ENCODE measurements at regions not wholly inside any gene's neighbourhood (a gene's known extent, or its start where the extent isn't known, plus 50 kb on each side); places are given as distances from the start of the nearest gene placed in this dataset.

- Histone ChIP-seq H3K4me3 (ENCODE audit: extremely low read depth in 1 of 4, insufficient read depth in 2 of 4, low read depth in 3 of 4, low read length in 4 of 4) (no peak overlapping the region), H3K27ac (ENCODE audit: low read depth, low read length) (no peak overlapping the region), H3K4me2 (ENCODE audit: insufficient read depth in 1 of 2, low read depth in 2 of 2, low read length in 2 of 2) (no peak overlapping the region), H2AFZ (ENCODE audit: low read length) (no peak overlapping the region), H4K8ac (ENCODE audit: extremely low read depth, insufficient read depth, low read length) (no peak overlapping the region), H3K14ac (ENCODE audit: insufficient read length) (no peak overlapping the region), H3K23me2 (ENCODE audit: low read depth, low read length) (no peaks in the 10 kb centered on the region), H3K79me1 (ENCODE audit: low read depth, low read length) (no peaks in the 10 kb centered on the region), H2BK5ac (ENCODE audit: low read depth, low read length) (no peak overlapping the region), H2BK120ac (replicated peaks; ENCODE audit: low read depth, low read length) (no peak overlapping the region), H3K4me1 (replicated peaks in 1 of 4; ENCODE audit: control insufficient read depth in 3 of 4, insufficient read depth in 4 of 4, low read length in 3 of 4) (peaks cover 2 to 3% (median 3%) of the 10 kb centered on the region in 4 experiments; a peak in 4 of 7 replicates), H4K5ac (ENCODE audit: insufficient read length, low read depth, low read length) (no peak overlapping the region), H4K91ac (replicated peaks; ENCODE audit: insufficient read length, low read length) (no peak overlapping the region), H3K56ac (replicated peaks; ENCODE audit: insufficient read length, low read depth, low read length) (no peak overlapping the region), H2BK15ac (ENCODE audit: low read length) (no peak overlapping the region), H3K36me3 (ENCODE audit: control insufficient read depth in 2 of 4, insufficient read depth in 4 of 4, low read length in 3 of 4) (no peaks in the 10 kb centered on the region), H3K9ac (replicated peaks in 1 of 4; ENCODE audit: extremely low read depth in 1 of 4, low read depth in 3 of 4, low read length in 3 of 4) (no peak overlapping the region), H3K79me2 (ENCODE audit: control insufficient read depth in 1 of 2, insufficient read depth in 2 of 2, low read length in 2 of 2) (no peaks in the 10 kb centered on the region), H3K9me3 (ENCODE audit: insufficient read depth in 2 of 2, low read depth in 1 of 2, low read length in 1 of 2) (no peaks in the 10 kb centered on the region), H3K4ac (replicated peaks; ENCODE audit: insufficient read length, low read depth, low read length) (no peak overlapping the region), H2AK5ac (ENCODE audit: low read depth, low read length) (no peak overlapping the region), H3K27me3 (replicated peaks in 1 of 4; ENCODE audit: control insufficient read depth in 3 of 4, extremely low read depth in 1 of 4, insufficient read depth in 3 of 4, low read length in 3 of 4) (no peaks in the 10 kb centered on the region), H2BK20ac (ENCODE audit: low read length) (no peak overlapping the region), H4K20me1 (replicated peaks in 1 of 2; ENCODE audit: control insufficient read depth in 1 of 2, insufficient read depth in 2 of 2, low read length in 2 of 2) (no peaks in the 10 kb centered on the region), H3K23ac (ENCODE audit: insufficient read length) (no peak overlapping the region), H2BK12ac (ENCODE audit: low read depth, low read length) (no peak overlapping the region), H3K18ac (ENCODE audit: extremely low read depth, low read length) (no peak overlapping the region)
- ChIA-PET CTCF (ENCODE audit: partially characterized antibody) (no interaction called here), POLR2A (ENCODE audit: partially characterized antibody) (no interaction called here)
- 80% methylated on average over 5 of the region's 5 CpGs; no CpG with 5 or more reads in 1 of the 2 experiments for WGBS, 2 experiments (ENCODE audit: extremely low coverage in 1 of 2, insufficient coverage in 1 of 2, insufficient read length in 1 of 2, insufficient replicate concordance in 2 of 2, low coverage in 1 of 2, low lambda C conversion rate in 2 of 2, missing lambda C conversion rate in 1 of 2)
- FAIRE-seq: no peak
- no peak for TF ChIP-seq SP4 (IDR thresholded peaks at IDR 0.05; ENCODE audit: low read length)
- no peak for TF ChIP-seq HDAC2 (IDR thresholded peaks at IDR 0.05; ENCODE audit: borderline replicate concordance in 1 of 2, low read depth in 2 of 2, low read length in 2 of 2)
- no peak for TF ChIP-seq GABPA (IDR thresholded peaks at IDR 0.05; ENCODE audit: borderline replicate concordance, insufficient read depth, low read length)
- TF ChIP-seq CTCF (IDR thresholded peaks at IDR 0.05; ENCODE audit: control extremely low read depth in 1 of 3, insufficient read depth in 1 of 3, low read depth in 1 of 3, low read length in 3 of 3): no peak
- TF ChIP-seq KDM1A (IDR thresholded peaks at IDR 0.05; ENCODE audit: borderline replicate concordance, low read length): no peak
- TF ChIP-seq, protein P1, sequence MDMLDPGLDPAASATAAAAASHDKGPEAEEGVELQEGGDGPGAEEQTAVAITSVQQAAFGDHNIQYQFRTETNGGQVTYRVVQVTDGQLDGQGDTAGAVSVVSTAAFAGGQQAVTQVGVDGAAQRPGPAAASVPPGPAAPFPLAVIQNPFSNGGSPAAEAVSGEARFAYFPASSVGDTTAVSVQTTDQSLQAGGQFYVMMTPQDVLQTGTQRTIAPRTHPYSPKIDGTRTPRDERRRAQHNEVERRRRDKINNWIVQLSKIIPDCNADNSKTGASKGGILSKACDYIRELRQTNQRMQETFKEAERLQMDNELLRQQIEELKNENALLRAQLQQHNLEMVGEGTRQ (IDR thresholded peaks at IDR 0.05; ENCODE audit: low read length): no peak
- no peak for TF ChIP-seq JUN (IDR thresholded peaks at IDR 0.05; ENCODE audit: low read depth, low read length)
- no peak for DNase-seq (ENCODE audit: low read depth in 1 of 2, low spot score in 2 of 2)
Observed at GRCh38 chr4:122548886-122549630, 71.8 kb downstream of the IL21 start.
